SH-SY5Y (cell line): ENCODE measurements at regions not wholly inside any gene's neighbourhood (a gene's known extent, or its start where the extent isn't known, plus 50 kb on each side); places are given as distances from the start of the nearest gene placed in this dataset.

Experiments
- GATA2 ChIP-seq: IDR thresholded peaks from 2 replicates; pipeline ENCODE4 v1.6.1; 2011; ENCODE audit warnings: mild to moderate bottlenecking, low read depth, low read length
- GATA3 ChIP-seq: IDR thresholded peaks from 2 replicates; pipeline ENCODE4 v1.6.1; 2011; ENCODE audit warnings: low read depth, mild to moderate bottlenecking, low read length, moderate library complexity

GRCh38 chr10:28912017-28912783 lies 234.9 kb downstream of the BAMBI start:
- TF ChIP-seq GATA2 (no peak), GATA3 (no peak)
